ENCODE measurements at regions not wholly inside any gene's neighbourhood (a gene's known extent, or its start where the extent isn't known, plus 50 kb on each side); places are given as distances from the start of the nearest gene placed in this dataset.

DNA sequence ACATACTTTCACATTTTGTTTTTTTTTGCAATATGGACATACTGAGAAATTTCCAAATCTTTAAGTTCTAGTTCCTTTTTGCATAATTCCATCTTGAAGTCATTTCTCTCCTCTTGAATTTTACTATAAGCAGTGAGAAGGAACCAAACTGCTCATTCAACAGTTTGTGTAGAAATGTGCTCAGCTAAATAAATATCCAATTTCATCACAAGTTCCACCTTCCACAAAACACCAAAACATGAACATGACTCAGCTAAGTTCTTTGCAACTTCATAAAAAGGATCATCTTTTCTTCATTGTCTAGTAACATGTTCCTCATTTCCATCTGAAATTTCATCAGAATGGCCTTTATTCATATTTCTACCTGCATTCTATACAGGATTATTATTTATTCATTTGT, 77.3 kb upstream of the FGF13 start:
- TF ChIP-seq, protein P1, sequence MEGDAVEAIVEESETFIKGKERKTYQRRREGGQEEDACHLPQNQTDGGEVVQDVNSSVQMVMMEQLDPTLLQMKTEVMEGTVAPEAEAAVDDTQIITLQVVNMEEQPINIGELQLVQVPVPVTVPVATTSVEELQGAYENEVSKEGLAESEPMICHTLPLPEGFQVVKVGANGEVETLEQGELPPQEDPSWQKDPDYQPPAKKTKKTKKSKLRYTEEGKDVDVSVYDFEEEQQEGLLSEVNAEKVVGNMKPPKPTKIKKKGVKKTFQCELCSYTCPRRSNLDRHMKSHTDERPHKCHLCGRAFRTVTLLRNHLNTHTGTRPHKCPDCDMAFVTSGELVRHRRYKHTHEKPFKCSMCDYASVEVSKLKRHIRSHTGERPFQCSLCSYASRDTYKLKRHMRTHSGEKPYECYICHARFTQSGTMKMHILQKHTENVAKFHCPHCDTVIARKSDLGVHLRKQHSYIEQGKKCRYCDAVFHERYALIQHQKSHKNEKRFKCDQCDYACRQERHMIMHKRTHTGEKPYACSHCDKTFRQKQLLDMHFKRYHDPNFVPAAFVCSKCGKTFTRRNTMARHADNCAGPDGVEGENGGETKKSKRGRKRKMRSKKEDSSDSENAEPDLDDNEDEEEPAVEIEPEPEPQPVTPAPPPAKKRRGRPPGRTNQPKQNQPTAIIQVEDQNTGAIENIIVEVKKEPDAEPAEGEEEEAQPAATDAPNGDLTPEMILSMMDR (IDR thresholded peaks at IDR 0.05): no peak
- no peak for TF ChIP-seq POLR2A (IDR thresholded peaks at IDR 0.05)
